Neural cell (in vitro differentiated cells): ENCODE measurements at regions not wholly inside any gene's neighbourhood (a gene's known extent, or its start where the extent isn't known, plus 50 kb on each side); places are given as distances from the start of the nearest gene placed in this dataset.

Experiments
- H2AFZ ChIP-seq: fragments of 200-600, 300-800 bp; sonication (generic), shearing (Covaris generic); 2 replicates; pipeline ENCODE4 v1.6.0; 2014; ENCODE audit warnings: low read depth, mild to moderate bottlenecking, antibody characterized with exemption, low read length, moderate library complexity
- H3F3A ChIP-seq: fragments of 200-600 bp; shearing (Covaris generic); 2 replicates; pipeline ENCODE4 v1.6.1; 2016; ENCODE audit warnings: mild to moderate bottlenecking, moderate library complexity, mixed read lengths, antibody characterized with exemption, low read length; ENCODE audit not compliant: insufficient read depth, poor library complexity, severe bottlenecking
- H3K27ac ChIP-seq: fragments of 200-600, 300-800 bp; sonication (generic), shearing (Covaris generic); 2 replicates; pipeline ENCODE4 v1.5.1; 2014; ENCODE audit warnings: mild to moderate bottlenecking, low read length, moderate library complexity
- H3K27me3 ChIP-seq: fragments of 300-800, 200-600 bp; sonication (generic), shearing (Covaris generic); 2 replicates; pipeline ENCODE4 v1.6.0; 2014; ENCODE audit warnings: mild to moderate bottlenecking, low read depth, low read length, moderate library complexity; ENCODE audit not compliant: insufficient read depth
- H3K36me3 ChIP-seq: fragments of 300-800, 200-600 bp; sonication (generic), shearing (Covaris generic); 2 replicates; pipeline ENCODE4 v1.5.1; 2014; ENCODE audit warnings: mild to moderate bottlenecking, antibody characterized with exemption, low read length, moderate library complexity; ENCODE audit not compliant: insufficient read depth
- H3K4me2 ChIP-seq: fragments of 300-800, 200-600 bp; sonication (generic), shearing (Covaris generic); 2 replicates; pipeline ENCODE4 v1.6.0; 2014; ENCODE audit warnings: mild to moderate bottlenecking, low read length
- H3K4me3 ChIP-seq: fragments of 300-800, 200-600 bp; sonication (generic), shearing (Covaris generic); 2 replicates; pipeline ENCODE4 v1.5.1; 2014; ENCODE audit warnings: mild to moderate bottlenecking, low read length, moderate library complexity
- H3K79me2 ChIP-seq: fragments of 200-600 bp; shearing (Covaris generic); replicated peaks from 2 replicates; pipeline ENCODE4 v1.6.0; 2014; ENCODE audit warnings: mild to moderate bottlenecking, low read length, moderate library complexity; ENCODE audit not compliant: insufficient read depth
- H3K9ac ChIP-seq: fragments of 300-800, 200-600 bp; sonication (generic), shearing (Covaris generic); 2 replicates; pipeline ENCODE4 v1.6.1; 2016; ENCODE audit warnings: mild to moderate bottlenecking, low read length, mixed read lengths
- H3K9me2 ChIP-seq: fragments of 200-600 bp; shearing (Covaris generic); 2 replicates; pipeline ENCODE4 v1.6.1; 2016; ENCODE audit warnings: mild to moderate bottlenecking, low read length, mixed read lengths; ENCODE audit not compliant: insufficient read depth
- H3K9me3 ChIP-seq: fragments of 200-600, 300-800 bp; sonication (generic), shearing (Covaris generic); 2 replicates; pipeline ENCODE4 v1.6.1; 2016; ENCODE audit warnings: mild to moderate bottlenecking, mixed run types, low read length, moderate library complexity, mixed read lengths
- H4K20me1 ChIP-seq: fragments of 200-600 bp; shearing (Covaris generic); 2 replicates; pipeline ENCODE4 v1.6.1; 2016; ENCODE audit warnings: mild to moderate bottlenecking, mixed run types; ENCODE audit not compliant: insufficient read depth
- EP300 ChIP-seq: fragments of 450-650 bp; conservative IDR thresholded peaks from 2 replicates; pipeline ENCODE4 v1.6.1; 2014; ENCODE audit warnings: antibody characterized with exemption, mild to moderate bottlenecking, moderate library complexity; ENCODE audit not compliant: poor library complexity, severe bottlenecking
- EZH2 ChIP-seq: fragments of 200-600, 300-800 bp; shearing (Covaris generic), sonication (generic); IDR thresholded peaks from 2 replicates; pipeline ENCODE4 v1.6.1; 2014; ENCODE audit warnings: antibody characterized with exemption, low read length, borderline replicate concordance, mild to moderate bottlenecking; ENCODE audit not compliant: insufficient read depth, poor library complexity, severe bottlenecking
- MXI1 ChIP-seq: fragments of 450-650 bp; conservative IDR thresholded peaks from 2 replicates; pipeline ENCODE4 v1.6.1; 2014; ENCODE audit warnings: antibody characterized with exemption, mild to moderate bottlenecking; ENCODE audit not compliant: poor library complexity, severe bottlenecking
- POLR2AphosphoS5 ChIP-seq: IDR thresholded peaks from 2 replicates; pipeline ENCODE4 v1.6.1; 2012
- RAD21 ChIP-seq: fragments of 450-650 bp; conservative IDR thresholded peaks from 2 replicates; pipeline ENCODE4 v1.6.1; 2014; ENCODE audit warnings: antibody characterized with exemption, mild to moderate bottlenecking, moderate library complexity
- SMC3 ChIP-seq: fragments of 450-650 bp; conservative IDR thresholded peaks from 2 replicates; pipeline ENCODE4 v1.6.1; 2014; ENCODE audit warnings: antibody characterized with exemption, mild to moderate bottlenecking, moderate library complexity; ENCODE audit not compliant: poor library complexity
- TAF1 ChIP-seq: IDR thresholded peaks from 2 replicates; pipeline ENCODE4 v1.6.1; 2012; ENCODE audit warnings: low read depth
- TF ChIP-seq, protein P1 (sequence below): fragments of 450-650 bp; IDR thresholded peaks from 2 replicates; pipeline ENCODE4 v1.5.1; 2014; ENCODE audit warnings: antibody characterized with exemption, mild to moderate bottlenecking, moderate library complexity; ENCODE audit not compliant: poor library complexity, severe bottlenecking
- TF ChIP-seq, protein P2 (sequence below): IDR thresholded peaks from 2 replicates; pipeline ENCODE4 v1.6.1; 2012; ENCODE audit warnings: borderline replicate concordance

DNA sequence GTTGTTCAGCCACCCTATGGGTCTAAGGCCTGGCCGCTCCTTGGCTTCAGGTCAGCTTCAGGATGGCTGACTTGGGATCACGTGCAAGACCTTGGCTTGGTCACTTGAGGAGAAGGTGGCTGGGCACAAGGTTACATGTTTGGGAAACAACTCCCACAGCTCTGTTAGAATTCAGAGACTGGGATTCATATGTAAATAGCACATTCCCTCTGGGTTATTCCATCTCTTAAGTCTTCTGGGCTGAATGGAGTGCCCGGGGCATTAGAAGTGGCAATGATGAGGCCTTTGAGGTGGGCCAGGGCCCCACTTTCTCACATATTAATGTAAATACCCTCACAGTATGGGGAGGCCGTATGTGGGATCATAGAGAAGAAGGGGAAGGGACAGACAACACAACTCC lies 150.9 kb downstream of the EFNB2 start:
- H3F3A ChIP-seq = no peaks in the 10 kb centered on the region
- no peak for TF ChIP-seq EP300
- no peak for TF ChIP-seq TAF1
- TF ChIP-seq, protein P1, sequence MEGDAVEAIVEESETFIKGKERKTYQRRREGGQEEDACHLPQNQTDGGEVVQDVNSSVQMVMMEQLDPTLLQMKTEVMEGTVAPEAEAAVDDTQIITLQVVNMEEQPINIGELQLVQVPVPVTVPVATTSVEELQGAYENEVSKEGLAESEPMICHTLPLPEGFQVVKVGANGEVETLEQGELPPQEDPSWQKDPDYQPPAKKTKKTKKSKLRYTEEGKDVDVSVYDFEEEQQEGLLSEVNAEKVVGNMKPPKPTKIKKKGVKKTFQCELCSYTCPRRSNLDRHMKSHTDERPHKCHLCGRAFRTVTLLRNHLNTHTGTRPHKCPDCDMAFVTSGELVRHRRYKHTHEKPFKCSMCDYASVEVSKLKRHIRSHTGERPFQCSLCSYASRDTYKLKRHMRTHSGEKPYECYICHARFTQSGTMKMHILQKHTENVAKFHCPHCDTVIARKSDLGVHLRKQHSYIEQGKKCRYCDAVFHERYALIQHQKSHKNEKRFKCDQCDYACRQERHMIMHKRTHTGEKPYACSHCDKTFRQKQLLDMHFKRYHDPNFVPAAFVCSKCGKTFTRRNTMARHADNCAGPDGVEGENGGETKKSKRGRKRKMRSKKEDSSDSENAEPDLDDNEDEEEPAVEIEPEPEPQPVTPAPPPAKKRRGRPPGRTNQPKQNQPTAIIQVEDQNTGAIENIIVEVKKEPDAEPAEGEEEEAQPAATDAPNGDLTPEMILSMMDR = no peak
- TF ChIP-seq POLR2AphosphoS5 = no peak
- H3K27ac ChIP-seq = no peak overlapping the region
- no peaks in the 10 kb centered on the region for H3K9me2 ChIP-seq
- H2AFZ ChIP-seq = no peak overlapping the region
- H3K9me3 ChIP-seq = no peaks in the 10 kb centered on the region
- H4K20me1 ChIP-seq = no peaks in the 10 kb centered on the region
- H3K79me2 ChIP-seq = no peaks in the 10 kb centered on the region
- no peak overlapping the region for H3K4me2 ChIP-seq
- H3K4me3 ChIP-seq = no peak overlapping the region
- no peaks in the 10 kb centered on the region for H3K36me3 ChIP-seq
- H3K9ac ChIP-seq = no peak overlapping the region
- H3K27me3 ChIP-seq = no peaks in the 10 kb centered on the region

DNA sequence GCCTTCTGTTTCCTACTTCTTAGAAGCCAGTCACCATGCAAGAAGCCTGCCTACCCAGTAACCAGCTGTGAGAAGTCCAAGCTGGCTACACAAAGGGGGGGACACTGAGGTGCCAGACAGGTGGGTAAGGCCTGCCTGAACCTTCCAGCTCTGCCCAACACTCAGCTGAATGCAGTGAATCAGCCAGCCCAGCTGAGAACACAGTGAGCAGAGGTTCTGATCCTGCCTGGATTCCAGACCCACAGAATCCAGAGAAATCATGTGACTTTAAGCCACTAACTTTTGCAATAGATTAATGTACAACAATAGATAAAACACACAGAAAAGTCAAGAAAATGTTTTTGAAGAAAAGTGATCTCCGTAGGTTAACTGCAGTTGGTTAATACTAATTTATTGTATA lies 151.7 kb downstream of the EFNB2 start:
- H3K9me2 ChIP-seq = no peaks in the 10 kb centered on the region
- no peaks in the 10 kb centered on the region for H4K20me1 ChIP-seq
- no peak overlapping the region for H3K9ac ChIP-seq
- no peak overlapping the region for H3K27ac ChIP-seq
- H3K79me2 ChIP-seq = no peaks in the 10 kb centered on the region
- no peaks in the 10 kb centered on the region for H3K9me3 ChIP-seq
- H2AFZ ChIP-seq = no peak overlapping the region
- H3K4me3 ChIP-seq = no peak overlapping the region
- H3K27me3 ChIP-seq = no peaks in the 10 kb centered on the region
- no peak overlapping the region for H3K4me2 ChIP-seq
- no peaks in the 10 kb centered on the region for H3K36me3 ChIP-seq
- TF ChIP-seq, protein P2, sequence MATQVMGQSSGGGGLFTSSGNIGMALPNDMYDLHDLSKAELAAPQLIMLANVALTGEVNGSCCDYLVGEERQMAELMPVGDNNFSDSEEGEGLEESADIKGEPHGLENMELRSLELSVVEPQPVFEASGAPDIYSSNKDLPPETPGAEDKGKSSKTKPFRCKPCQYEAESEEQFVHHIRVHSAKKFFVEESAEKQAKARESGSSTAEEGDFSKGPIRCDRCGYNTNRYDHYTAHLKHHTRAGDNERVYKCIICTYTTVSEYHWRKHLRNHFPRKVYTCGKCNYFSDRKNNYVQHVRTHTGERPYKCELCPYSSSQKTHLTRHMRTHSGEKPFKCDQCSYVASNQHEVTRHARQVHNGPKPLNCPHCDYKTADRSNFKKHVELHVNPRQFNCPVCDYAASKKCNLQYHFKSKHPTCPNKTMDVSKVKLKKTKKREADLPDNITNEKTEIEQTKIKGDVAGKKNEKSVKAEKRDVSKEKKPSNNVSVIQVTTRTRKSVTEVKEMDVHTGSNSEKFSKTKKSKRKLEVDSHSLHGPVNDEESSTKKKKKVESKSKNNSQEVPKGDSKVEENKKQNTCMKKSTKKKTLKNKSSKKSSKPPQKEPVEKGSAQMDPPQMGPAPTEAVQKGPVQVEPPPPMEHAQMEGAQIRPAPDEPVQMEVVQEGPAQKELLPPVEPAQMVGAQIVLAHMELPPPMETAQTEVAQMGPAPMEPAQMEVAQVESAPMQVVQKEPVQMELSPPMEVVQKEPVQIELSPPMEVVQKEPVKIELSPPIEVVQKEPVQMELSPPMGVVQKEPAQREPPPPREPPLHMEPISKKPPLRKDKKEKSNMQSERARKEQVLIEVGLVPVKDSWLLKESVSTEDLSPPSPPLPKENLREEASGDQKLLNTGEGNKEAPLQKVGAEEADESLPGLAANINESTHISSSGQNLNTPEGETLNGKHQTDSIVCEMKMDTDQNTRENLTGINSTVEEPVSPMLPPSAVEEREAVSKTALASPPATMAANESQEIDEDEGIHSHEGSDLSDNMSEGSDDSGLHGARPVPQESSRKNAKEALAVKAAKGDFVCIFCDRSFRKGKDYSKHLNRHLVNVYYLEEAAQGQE = no peak
- TF ChIP-seq SMC3 = no peak
- TF ChIP-seq MXI1 = no peak
- TF ChIP-seq RAD21 = no peak
- no peak for TF ChIP-seq POLR2AphosphoS5
- TF ChIP-seq, protein P1 = no peak
- TF ChIP-seq TAF1 = no peak
- no peak for TF ChIP-seq EZH2
- no peak for TF ChIP-seq EP300
- no peaks in the 10 kb centered on the region for H3F3A ChIP-seq
